ENCODE measurements at regions not wholly inside any gene's neighbourhood (a gene's known extent, or its start where the extent isn't known, plus 50 kb on each side); places are given as distances from the start of the nearest gene placed in this dataset.
"Not testable (repeated sequence)": the region's sequence is repeated elsewhere in the genome, so short reads cannot be mapped to it uniquely, and the experiment has no call there.

DNA sequence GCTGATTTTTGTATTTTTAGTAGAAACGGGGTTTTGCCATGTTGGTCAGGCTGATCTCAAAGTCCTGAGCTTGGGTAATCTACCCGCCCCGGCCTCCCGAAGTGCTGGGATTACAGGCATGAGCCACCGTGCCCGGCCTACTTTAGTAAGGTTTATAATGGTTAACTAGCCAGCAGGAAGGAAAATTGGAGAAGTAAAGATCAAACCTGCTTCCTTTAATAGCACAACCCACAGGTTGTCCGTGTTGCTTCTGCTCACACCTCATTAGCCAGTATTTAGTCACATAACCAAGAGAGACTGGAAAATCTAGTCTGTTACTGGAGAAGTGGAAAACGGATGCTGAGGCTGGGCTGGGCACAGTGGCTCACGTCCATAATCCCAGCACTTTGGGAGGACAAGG is 51.9 kb upstream of the TBL1XR1 start:
- DNase-seq (ENCODE audit: low spot score): no peak

- no peak for DNase-seq (ENCODE audit: low spot score)
These were observed 52.9 kb upstream of the TBL1XR1 start for GRCh38 chr3:177250151-177250550.

GRCh38 chr3:177251755-177252154 is 54.5 kb upstream of the TBL1XR1 start:
- DNase-seq (ENCODE audit: low spot score): no peak

- DNase-seq (ENCODE audit: low spot score): no peak
These were observed 59.7 kb upstream of the TBL1XR1 start for GRCh38 chr3:177257006-177257405.

DNA sequence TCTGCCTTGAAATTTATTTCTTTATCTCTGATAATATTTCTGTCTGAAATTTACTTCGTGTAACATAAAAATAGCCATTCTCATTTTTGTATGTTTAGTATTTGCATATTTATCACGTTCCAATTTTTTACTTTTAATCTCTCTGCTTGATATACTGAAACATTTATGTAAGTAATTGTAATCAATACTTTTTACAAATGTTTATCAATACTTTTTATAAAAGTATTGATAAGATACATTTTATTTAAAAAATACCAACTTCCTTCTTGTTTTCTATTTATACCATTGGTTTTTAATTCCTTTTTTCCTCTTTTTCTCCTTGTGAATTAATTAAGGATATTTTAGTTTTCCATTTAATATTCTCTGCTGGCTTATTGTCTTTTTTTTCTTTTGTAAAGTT is 60.3 kb upstream of the TBL1XR1 start:
- no peak for DNase-seq (ENCODE audit: low spot score)

DNA sequence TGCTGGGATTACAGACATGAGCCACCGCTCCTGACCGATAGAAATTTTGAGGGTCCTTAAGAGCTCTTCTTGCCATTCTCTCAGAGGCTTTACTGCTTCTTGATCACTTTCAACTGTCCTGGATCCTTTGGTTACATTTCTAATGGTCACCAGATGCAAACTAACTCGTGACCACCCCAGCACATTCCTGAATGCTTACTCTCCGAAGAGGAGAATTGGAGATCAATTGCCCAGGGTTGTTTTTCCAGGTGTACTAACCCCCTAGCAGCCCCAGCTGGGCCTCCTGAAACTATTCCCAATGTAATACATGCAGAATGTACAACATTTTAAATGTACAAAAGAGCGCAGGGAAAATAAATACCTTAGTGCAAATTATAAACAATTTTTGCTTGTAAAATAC is 65.1 kb upstream of the TBL1XR1 start:
- DNase-seq (ENCODE audit: low spot score): no peak

GRCh38 chr3:177263615-177264368 is 66.5 kb upstream of the TBL1XR1 start:
- no peak for DNase-seq (ENCODE audit: low spot score)

- DNase-seq (ENCODE audit: low spot score): not testable (repeated sequence)
These were observed 74.7 kb upstream of the TBL1XR1 start for GRCh38 chr3:177271811-177272501.

GRCh38 chr3:177278016-177278415 is 80.7 kb upstream of the TBL1XR1 start:
- no peak for DNase-seq (ENCODE audit: low spot score)

DNA sequence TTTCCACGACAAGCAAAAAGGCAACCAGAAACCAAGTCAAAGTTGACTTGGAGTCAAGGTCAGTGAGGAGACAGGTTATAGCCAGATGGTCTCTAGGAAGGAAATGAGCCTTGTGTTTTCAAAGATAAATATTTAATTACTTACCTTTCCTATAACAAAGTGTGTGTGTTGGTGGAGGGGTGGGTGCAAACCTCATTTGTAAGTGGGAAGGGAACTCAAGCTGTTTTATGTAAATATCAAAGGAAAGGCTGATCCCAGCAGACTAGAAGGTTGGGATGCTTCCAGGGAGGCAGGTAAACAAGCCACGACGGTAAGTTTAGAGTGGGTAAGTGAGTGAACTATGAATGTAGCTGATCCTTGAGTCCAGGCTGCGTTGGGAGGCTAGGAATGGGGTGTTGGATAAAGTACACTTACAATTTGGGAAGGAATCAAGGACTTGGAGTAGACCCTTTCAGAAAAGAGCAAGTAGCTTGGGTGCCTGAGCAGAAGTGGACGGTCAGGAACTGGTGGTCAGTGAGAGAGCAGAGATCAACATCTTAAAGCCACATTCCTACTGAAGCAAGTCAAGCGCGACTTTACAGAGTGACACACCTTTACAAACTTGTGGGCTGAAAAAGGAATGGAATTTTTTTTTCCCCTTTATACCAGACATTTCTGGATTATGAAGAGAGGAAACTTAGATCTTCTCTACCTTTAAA is 82.0 kb upstream of the TBL1XR1 start:
- DNase-seq (ENCODE audit: low spot score): no peak

DNA sequence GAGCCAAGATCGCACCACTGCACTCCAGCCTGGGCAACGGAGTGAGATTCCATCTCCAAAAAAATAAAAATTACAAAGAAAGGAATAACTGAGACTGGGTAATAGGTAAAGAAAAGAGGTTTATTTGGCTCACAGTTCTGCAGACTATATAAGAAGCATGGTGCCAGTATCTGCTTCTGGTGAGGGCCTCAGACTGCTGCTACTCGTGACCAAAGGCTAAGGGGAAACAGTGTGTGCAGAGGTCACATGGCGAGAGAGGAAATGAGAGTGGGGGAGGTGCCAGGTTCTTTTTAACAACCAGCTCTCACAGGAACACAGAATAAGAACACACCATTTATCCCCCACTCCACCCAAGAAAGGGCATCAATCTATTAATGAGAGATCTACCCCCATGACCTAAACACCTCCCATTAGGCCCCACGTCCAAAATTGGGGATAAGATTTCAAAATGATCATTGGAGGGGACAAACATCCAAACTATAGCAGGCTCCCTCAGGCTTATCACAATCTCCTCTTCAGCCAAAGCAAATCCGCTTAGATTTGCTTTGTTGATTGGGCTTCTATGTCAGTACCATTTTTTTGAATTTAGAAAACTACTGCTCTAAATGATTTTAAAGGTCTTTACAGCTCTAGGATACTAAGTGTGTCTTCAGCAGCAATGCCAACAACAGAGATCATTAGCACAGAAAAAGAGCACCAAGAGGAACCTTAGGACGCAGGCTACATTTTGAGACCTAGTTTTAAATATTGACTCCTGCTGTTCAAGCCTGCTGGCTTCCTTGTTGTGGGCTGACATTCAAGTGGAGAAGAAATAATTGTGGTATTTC is 84.2 kb upstream of the TBL1XR1 start:
- no peak for DNase-seq (ENCODE audit: low spot score)

DNA sequence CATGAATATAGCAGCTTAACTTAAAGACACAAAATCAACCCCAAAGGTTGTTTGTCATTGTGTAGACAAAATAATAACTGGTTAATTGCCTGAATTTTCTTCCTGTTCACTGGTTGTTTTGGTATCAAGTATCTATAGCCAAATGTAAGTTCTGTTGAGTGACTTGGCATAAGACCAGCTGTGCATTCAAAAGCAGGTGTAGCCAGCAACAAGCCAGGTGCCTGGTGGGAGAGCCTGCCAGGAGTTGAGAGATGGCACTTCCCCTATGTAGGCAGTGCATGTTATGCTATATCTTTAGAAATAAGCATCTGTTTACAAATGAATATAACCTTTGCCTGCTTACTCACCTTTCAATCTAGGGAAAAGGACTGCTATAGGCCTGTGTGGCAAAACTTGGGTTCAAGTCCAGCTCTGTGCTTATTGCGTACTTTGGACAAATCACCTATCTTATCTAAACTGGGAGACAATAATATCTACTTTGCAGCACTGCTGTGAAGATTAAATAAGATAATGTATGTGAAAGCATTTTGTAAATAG is 84.9 kb upstream of the TBL1XR1 start:
- no peak for DNase-seq (ENCODE audit: low spot score)

DNA sequence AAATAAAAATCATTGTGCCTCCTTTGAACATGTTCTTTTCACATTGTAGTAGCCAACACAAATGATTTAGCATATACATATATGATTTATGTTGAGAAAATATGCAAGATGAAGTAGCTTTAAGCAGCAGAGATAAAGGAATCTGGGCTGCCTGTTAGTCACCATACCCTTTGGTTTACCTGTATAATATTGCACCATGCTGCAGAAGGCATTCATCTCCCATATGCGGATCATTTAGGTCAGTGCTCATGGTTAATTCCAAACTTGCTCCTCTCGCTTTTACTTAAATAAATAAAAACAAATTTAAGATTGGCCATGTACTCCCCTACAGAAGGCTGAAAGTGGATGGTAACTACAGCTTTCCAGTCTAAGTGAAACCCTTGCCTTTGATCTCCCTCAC is 86.7 kb upstream of the TBL1XR1 start:
- no peak for DNase-seq (ENCODE audit: low spot score)

- peak; percentile 63 for DNase-seq (ENCODE audit: low spot score)
These were observed 87.2 kb upstream of the TBL1XR1 start for GRCh38 chr3:177284383-177284881.

DNA sequence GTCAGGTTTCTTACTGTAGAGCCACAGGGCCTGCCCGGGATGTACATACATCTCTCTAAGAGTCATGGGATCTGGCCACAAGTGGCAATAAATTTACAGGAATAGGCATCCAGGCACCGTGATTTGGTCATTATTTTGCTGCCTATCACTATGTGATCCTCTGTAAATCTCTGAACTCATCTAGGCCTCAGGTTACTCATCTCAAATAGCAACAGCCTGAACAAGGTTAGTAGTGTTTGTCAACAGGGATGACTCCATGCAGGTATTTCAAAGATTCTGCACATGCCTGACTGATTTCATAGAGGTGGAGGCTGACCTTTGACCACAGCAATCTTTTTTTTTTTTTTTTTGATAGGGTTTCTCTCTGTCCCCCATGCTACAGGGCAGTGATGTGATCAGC is 88.8 kb upstream of the TBL1XR1 start:
- peak; percentile 85 for DNase-seq (ENCODE audit: low spot score)

DNA sequence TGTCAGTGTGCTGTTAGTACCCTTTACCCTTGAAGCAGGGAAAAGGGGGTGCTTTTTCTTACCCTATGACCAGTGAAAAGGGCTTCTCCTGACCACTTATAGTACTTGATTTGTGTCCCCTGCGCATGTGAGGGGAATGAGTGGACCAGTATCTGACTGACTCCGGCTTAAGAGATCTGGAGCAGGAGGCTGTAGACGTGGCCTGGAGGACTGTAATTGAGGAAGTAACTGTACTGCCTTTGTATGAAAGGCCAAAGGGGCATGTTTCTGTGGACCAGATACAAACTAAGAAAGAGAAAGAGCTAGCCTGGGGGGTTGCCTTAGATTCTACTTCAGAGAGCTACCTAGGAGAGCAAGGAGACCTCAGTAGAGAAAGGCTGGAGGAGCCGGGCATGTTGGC is 89.9 kb upstream of the TBL1XR1 start:
- no peak for DNase-seq (ENCODE audit: low spot score)

DNA sequence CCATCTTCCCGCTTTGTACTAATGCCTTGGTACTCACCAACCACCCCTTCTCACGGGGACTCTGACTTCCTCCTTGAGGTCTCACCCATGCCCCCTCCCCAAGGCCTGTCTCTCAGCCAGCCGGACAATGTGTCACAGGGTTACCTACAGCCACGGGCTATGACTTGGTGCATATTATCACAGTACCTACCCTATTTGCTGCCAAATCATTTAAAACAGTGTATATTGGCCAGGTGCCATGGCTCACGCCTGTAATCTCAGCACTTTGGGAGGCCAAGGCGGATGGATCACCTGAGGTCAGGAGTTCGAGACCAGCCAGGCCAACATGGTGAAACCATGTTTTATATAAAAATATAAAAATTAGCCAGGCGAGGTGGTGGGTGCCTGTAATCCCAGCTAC is 93.4 kb upstream of the TBL1XR1 start:
- no peak for DNase-seq (ENCODE audit: low spot score)

DNA sequence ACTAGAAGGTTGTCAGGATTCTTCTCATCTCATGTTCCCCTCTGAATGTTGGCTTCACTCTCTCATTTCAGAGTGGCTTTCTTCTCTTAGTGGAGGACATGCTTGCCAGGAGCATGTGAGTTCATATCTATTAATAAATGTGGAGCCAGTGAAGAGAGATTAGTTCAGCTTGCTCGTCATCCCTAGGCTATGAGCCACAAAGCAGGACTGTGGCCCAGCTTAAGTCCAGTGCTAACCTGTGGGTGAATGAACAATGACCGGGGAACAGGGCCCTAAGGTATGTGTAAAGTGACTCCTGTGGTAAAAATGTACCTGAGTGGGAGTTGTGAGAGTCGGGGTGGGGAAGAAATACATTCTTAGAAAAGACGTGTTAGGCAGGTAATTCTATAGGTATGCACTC is 96.9 kb upstream of the TBL1XR1 start:
- DNase-seq (ENCODE audit: low spot score): no peak

- peak; percentile 83 for DNase-seq (ENCODE audit: low spot score)
These were observed 97.8 kb upstream of the TBL1XR1 start for GRCh38 chr3:177295116-177295515.

GRCh38 chr3:177299250-177299649 is 102.0 kb upstream of the TBL1XR1 start:
- DNase-seq (ENCODE audit: low spot score): no peak

GRCh38 chr3:177300039-177300833 is 103.0 kb upstream of the TBL1XR1 start:
- DNase-seq (ENCODE audit: low spot score): peak; percentile 76

Measured in LoVo (cell line).